Mucosa of rectum (tissue), 2 donors: ENCODE measurements at regions not wholly inside any gene's neighbourhood (a gene's known extent, or its start where the extent isn't known, plus 50 kb on each side); places are given as distances from the start of the nearest gene placed in this dataset.

Source experiments
- H3K27ac ChIP-seq, 2 donors: one replicate each; pipeline ENCODE4 v1.7.0; 2013; ENCODE audit warnings: inconsistent platforms in 2 of 2, low read depth in 2 of 2, low read length in 2 of 2
- H3K27me3 ChIP-seq, 2 donors: one replicate each; pipeline ENCODE4 v1.7.0; 2013; ENCODE audit warnings: low read length in 2 of 2; ENCODE audit not compliant: control insufficient read depth in 2 of 2, insufficient read depth in 2 of 2
- H3K36me3 ChIP-seq, 2 donors: one replicate each; pipeline ENCODE4 v1.7.0; 2013; ENCODE audit warnings: low read length in 2 of 2; ENCODE audit not compliant: control insufficient read depth in 2 of 2, insufficient read depth in 2 of 2
- H3K4me1 ChIP-seq, 2 donors: one replicate each; pipeline ENCODE4 v1.7.0; 2013; ENCODE audit warnings: low read length in 2 of 2, mild to moderate bottlenecking in 1 of 2; ENCODE audit not compliant: control insufficient read depth in 2 of 2, insufficient read depth in 2 of 2
- H3K4me3 ChIP-seq, 2 donors: one replicate each; pipeline ENCODE4 v1.7.0; 2013; ENCODE audit warnings: low read length in 2 of 2
- H3K9ac ChIP-seq, 2 donors: one replicate each; pipeline ENCODE4 v1.7.0; 2013; ENCODE audit warnings: low read length in 2 of 2, low read depth in 1 of 2, mild to moderate bottlenecking in 1 of 2
- H3K9me3 ChIP-seq, 2 donors: one replicate each; pipeline ENCODE4 v1.7.0; 2013; ENCODE audit warnings: low read length in 2 of 2; ENCODE audit not compliant: control insufficient read depth in 2 of 2
- donor health status: healthy.
- donor health status: Normal muscosa, but diverticular disease.

DNA sequence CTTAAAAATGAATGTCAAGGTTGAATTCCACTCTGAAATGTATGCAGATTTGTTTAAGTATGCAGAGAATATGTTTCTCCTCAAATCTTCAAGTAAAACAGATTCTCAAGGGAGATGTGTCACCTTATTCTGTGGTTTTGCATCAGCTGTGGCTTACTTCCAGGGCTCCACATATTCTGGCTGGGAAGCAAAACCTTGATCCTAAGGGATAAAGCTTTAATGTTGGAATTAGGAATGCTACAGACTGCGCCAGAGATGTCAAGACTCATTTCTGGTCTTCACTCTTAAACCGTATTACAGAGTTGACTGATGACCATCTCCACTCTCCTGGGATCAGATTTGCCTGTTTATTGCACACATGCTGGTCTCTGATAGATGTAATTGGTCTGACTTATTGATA lies 143.9 kb upstream of the DIPK2B start:
- H3K27me3 ChIP-seq = no peaks in the 10 kb centered on the region
- H3K9me3 ChIP-seq = no peaks in the 10 kb centered on the region
- H3K4me3 ChIP-seq = no peak overlapping the region
- no peaks in the 10 kb centered on the region for H3K36me3 ChIP-seq
- no peak overlapping the region for H3K27ac ChIP-seq
- no peaks in the 10 kb centered on the region for H3K4me1 ChIP-seq
- no peak overlapping the region for H3K9ac ChIP-seq

DNA sequence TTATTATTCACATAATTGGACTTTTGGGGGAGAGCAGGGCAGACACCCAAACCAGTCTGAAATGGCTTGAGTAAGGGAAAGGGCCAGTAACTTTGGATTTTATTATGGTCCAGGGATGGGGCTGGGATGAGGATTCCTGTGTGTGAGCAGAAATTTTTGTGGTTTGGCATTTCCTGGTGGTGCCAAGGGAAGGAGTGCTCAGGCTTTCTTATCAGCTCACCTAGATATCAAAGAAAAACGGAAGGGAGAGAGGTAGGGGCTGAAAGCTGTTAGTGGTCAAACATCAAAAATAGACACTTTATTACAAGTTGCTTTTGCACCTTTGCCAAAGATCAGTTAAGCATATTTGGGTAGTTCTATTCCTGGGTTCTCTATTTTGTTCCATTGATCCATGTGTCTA lies 128.5 kb upstream of the DIPK2B start:
- no peak overlapping the region for H3K4me3 ChIP-seq
- no peaks in the 10 kb centered on the region for H3K4me1 ChIP-seq
- H3K27me3 ChIP-seq = no peaks in the 10 kb centered on the region
- H3K27ac ChIP-seq = no peak overlapping the region
- H3K9ac ChIP-seq = no peak overlapping the region
- no peaks in the 10 kb centered on the region for H3K36me3 ChIP-seq
- no peaks in the 10 kb centered on the region for H3K9me3 ChIP-seq

DNA sequence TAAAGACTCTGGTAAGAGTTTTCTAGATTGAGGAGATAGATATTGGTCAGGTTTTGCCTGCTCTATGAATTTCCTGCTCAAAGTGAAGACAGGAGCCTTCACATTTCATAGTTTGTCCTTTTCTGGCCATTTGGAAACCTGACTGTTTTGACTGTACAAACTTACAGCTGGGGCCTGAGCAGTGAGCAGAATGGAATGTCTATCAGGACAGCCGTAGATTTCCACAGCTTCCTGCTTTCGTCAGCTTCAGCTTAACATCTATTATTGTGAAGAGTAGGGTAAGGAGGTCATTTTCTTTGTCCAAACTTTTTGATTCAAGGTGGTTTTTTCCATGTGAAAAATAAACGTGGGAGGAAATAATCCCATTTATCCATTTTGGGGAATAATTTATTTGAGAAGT lies 124.3 kb upstream of the DIPK2B start:
- Histone ChIP-seq H3K27me3 (no peaks in the 10 kb centered on the region), H3K9ac (no peak overlapping the region), H3K36me3 (no peaks in the 10 kb centered on the region), H3K27ac (no peak overlapping the region), H3K4me3 (no peak overlapping the region), H3K4me1 (no peaks in the 10 kb centered on the region), H3K9me3 (no peaks in the 10 kb centered on the region)

DNA sequence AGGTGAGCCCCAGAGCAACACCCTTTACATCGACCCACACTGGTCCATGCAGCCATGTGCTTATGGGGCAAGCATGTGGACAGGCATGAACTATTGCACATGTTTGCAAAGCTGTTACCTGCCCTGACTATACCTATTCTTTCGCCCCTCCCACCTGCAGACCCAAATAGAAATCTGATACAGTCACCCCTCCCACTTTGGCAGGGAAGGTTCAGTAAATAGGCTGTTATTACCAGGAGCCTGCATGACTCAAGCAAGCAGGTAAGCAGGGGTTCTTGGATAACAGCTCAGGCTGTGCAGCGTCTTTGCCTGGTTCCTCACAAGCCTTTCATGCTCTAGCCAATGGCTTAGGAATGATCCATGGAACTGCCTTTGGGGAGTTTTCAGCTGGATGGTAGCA lies 122.7 kb upstream of the DIPK2B start:
- Histone ChIP-seq H3K36me3 (no peaks in the 10 kb centered on the region), H3K27me3 (peaks cover 0 to 3% of the 10 kb centered on the region in 2 donors), H3K4me3 (no peak overlapping the region), H3K4me1 (no peaks in the 10 kb centered on the region), H3K9ac (no peak overlapping the region), H3K9me3 (no peaks in the 10 kb centered on the region), H3K27ac (no peak overlapping the region)

DNA sequence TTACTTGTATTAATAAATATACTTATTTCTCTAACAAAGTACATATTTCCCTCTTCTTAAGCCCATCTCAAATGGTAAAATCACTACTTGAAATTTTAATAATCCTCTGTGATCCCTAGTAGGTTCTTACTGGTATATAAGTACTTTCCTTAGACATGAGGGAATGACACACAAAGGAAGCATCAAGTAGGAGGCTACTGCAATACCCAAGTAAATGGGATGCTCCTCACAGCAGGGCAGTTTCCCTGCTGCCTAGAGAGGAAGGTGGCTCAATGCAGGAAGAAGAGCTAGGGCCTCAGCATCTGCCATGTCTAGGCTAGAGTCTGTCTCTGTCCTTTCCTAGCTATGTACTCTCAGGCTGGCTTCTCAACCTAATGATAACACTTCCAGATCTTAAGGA lies 122.1 kb upstream of the DIPK2B start:
- no peak overlapping the region for H3K4me3 ChIP-seq
- peaks cover 0 to 3% of the 10 kb centered on the region in 2 donors for H3K27me3 ChIP-seq
- no peak overlapping the region for H3K27ac ChIP-seq
- H3K36me3 ChIP-seq = no peaks in the 10 kb centered on the region
- H3K4me1 ChIP-seq = no peaks in the 10 kb centered on the region
- H3K9ac ChIP-seq = no peak overlapping the region
- H3K9me3 ChIP-seq = no peaks in the 10 kb centered on the region

DNA sequence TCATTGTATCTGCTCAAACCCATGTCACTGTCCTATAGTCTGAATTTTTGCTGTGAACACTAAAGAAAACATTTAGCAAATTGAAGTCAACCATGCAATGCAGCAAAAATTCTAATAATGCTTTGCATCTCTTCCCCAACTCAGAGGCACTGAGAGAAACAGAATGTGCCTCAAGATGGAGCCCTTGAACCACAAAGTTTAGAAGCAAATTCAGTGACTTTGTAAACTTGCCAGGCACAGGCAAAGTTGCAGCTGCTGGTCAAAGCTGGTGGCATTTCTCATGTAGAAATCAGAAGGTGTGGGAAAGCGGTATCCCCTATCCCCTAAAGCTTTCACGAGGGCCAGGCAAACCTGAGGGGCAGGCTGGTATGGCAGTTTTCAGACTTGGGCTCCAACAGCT lies 121.7 kb upstream of the DIPK2B start:
- Histone ChIP-seq H3K36me3 (no peaks in the 10 kb centered on the region), H3K27ac (no peak overlapping the region), H3K9ac (no peak overlapping the region), H3K27me3 (peaks cover 0 to 3% of the 10 kb centered on the region in 2 donors), H3K4me1 (no peaks in the 10 kb centered on the region), H3K4me3 (no peak overlapping the region), H3K9me3 (no peaks in the 10 kb centered on the region)

DNA sequence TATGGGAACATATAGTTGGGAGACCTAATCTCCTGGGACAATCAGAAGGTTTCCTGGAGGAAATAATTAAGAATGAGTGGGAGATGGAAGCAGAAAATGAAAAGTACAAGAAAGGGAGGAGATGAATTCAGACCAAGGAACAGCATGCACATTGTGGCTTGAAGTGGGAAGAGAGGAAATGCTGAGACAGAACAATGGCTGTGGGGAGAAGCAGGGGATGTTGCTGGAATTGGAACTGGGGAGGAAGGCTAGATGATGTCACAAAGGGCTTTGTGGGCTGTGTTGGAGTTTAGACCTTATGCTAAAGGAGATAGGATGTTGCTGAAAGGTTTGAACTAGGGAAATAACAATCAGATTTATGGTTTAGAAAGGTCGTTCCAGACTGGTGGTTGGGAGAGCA lies 119.5 kb upstream of the DIPK2B start:
- no peak overlapping the region for H3K4me3 ChIP-seq
- no peak overlapping the region for H3K27ac ChIP-seq
- no peaks in the 10 kb centered on the region for H3K9me3 ChIP-seq
- H3K36me3 ChIP-seq = no peaks in the 10 kb centered on the region
- no peaks in the 10 kb centered on the region for H3K4me1 ChIP-seq
- H3K9ac ChIP-seq = no peak overlapping the region
- H3K27me3 ChIP-seq = peaks cover 0 to 3% of the 10 kb centered on the region in 2 donors

DNA sequence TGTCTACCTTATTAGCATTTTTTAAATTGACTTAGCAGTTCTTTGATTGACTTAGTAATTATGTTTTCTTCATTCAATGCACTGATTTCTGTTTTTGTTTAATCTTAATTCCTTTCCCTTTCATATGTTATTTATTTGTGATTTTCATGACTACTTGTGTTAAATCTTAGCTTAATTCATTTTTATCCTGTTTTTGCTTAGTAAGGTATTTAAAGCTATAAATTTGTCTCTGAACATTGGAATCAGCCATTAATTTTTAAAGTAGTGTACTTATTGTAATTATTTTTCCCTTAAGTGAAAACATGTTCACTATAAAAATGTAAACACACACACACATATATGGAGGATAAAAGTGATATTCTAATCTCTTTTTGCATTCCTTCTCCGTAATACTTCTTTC lies 109.1 kb upstream of the DIPK2B start:
- Histone ChIP-seq H3K27me3 (no peaks in the 10 kb centered on the region), H3K4me3 (no peak overlapping the region), H3K27ac (no peak overlapping the region), H3K9me3 (no peaks in the 10 kb centered on the region), H3K9ac (no peak overlapping the region), H3K36me3 (no peaks in the 10 kb centered on the region), H3K4me1 (no peaks in the 10 kb centered on the region)

DNA sequence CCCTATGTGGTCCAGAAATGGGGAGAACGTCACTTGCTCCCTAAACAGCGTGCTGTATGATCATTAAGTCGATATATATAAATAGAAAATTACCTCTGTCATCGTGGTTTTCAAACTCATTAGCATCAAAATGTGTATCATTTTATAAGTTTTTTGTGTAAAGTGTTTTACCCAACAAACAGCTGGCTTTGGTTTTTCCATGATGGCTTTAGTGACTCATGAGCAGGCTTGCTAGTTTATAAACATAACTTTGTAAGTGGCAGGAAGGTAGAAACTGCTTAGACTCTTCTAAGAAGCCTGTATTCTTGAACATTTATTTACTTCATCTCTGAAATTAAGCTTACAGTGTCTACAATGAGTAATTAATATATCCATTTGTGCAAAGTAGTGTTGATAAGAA lies 108.4 kb upstream of the DIPK2B start:
- H3K4me3 ChIP-seq = no peak overlapping the region
- no peak overlapping the region for H3K27ac ChIP-seq
- H3K27me3 ChIP-seq = no peaks in the 10 kb centered on the region
- H3K9me3 ChIP-seq = no peaks in the 10 kb centered on the region
- H3K36me3 ChIP-seq = no peaks in the 10 kb centered on the region
- no peak overlapping the region for H3K9ac ChIP-seq
- no peaks in the 10 kb centered on the region for H3K4me1 ChIP-seq

DNA sequence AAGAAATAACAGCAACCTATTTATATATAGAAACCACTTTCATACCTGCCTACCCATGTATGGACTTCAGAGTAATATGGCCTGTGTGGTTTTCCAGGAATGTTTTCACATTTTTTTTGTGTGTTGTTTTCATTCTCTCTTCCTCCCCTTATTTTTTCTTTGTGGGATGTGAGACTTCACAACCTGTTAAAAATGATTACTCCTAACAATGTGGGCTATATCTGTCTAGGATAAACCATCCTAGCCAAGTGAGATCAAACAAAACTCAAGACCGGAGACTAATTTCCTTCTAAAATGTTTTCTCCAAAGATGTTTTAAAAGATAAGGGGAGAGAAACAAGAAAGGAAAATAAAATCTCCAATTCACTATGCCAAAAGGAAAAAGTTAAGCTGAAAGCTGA lies 106.1 kb upstream of the DIPK2B start:
- Histone ChIP-seq H3K36me3 (no peaks in the 10 kb centered on the region), H3K9me3 (no peaks in the 10 kb centered on the region), H3K9ac (no peak overlapping the region), H3K4me1 (no peaks in the 10 kb centered on the region), H3K27me3 (no peaks in the 10 kb centered on the region), H3K27ac (no peak overlapping the region), H3K4me3 (no peak overlapping the region)

DNA sequence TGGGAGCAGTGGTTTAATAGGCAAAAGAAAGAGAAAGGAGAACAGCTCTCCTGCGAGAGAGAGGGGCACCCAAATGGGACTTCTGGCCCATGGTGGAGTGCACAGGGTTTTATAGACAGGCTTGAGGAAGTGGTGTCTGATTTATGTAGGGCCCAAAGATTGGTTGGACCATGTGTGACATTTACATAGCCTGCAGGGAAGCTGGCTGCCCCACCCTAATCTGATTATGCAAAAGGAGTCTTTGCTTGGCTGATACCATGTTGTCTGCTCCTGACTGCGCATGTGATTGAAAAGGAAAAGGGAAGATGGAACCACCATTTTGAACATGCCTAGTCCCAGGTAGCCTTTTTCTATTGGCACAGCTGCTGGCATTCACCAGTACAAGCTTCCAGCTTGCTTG lies 100.0 kb upstream of the DIPK2B start:
- Histone ChIP-seq H3K9me3 (no peaks in the 10 kb centered on the region), H3K4me1 (peaks cover 0 to 1% of the 10 kb centered on the region in 2 donors), H3K9ac (no peak overlapping the region), H3K27ac (no peak overlapping the region), H3K27me3 (peaks cover under 1 to 2% of the 10 kb centered on the region in 2 donors), H3K4me3 (no peak overlapping the region), H3K36me3 (no peaks in the 10 kb centered on the region)
